Medulla oblongata (tissue), 1 donor: ENCODE measurements at regions not wholly inside any gene's neighbourhood (a gene's known extent, or its start where the extent isn't known, plus 50 kb on each side); places are given as distances from the start of the nearest gene placed in this dataset.
"Not testable (repeated sequence)": the region's sequence is repeated elsewhere in the genome, so short reads cannot be mapped to it uniquely, and the experiment has no call there.

Experiments
- DNase-seq: peaks from one replicate; pipeline ENCODE4 v3.0.0-alpha.2; 2015; ENCODE audit errors: extremely low spot score

- DNase-seq = no peak
Measured at GRCh38 chrX:51151734-51152133, 180.9 kb upstream of the NUDT10 start.

- DNase-seq = no peak
Measured at GRCh38 chrX:51155157-51155556, 177.5 kb upstream of the NUDT10 start.

- DNase-seq = no peak
Measured at GRCh38 chrX:51155566-51155965, 177.1 kb upstream of the NUDT10 start.

GRCh38 chrX:51158231-51158630 is 174.4 kb upstream of the NUDT10 start:
- DNase-seq = no peak

- DNase-seq = not testable (repeated sequence)
Measured at GRCh38 chrX:51159378-51159777, 173.2 kb upstream of the NUDT10 start.

- no peak for DNase-seq
Measured at GRCh38 chrX:51163730-51164129, 168.9 kb upstream of the NUDT10 start.

- not testable (repeated sequence) for DNase-seq
Measured at GRCh38 chrX:51178356-51178900, 154.2 kb upstream of the NUDT10 start.

GRCh38 chrX:51179805-51180204 is 152.8 kb upstream of the NUDT10 start:
- DNase-seq = not testable (repeated sequence)

GRCh38 chrX:51182545-51182944 is 150.1 kb upstream of the NUDT10 start:
- no peak for DNase-seq

GRCh38 chrX:51192104-51192503 is 140.5 kb upstream of the NUDT10 start:
- no peak for DNase-seq

GRCh38 chrX:51215266-51215665 is 117.4 kb upstream of the NUDT10 start:
- DNase-seq = no peak

- DNase-seq = no peak
Measured at GRCh38 chrX:51215856-51216255, 116.8 kb upstream of the NUDT10 start.

- DNase-seq = no peak
Measured at GRCh38 chrX:51242212-51242611, 90.4 kb upstream of the NUDT10 start.

GRCh38 chrX:51257490-51257889 is 75.1 kb upstream of the NUDT10 start:
- no peak for DNase-seq

GRCh38 chrX:51262271-51262670 is 70.4 kb upstream of the NUDT10 start:
- DNase-seq = not testable (repeated sequence)

- no peak for DNase-seq
Measured at GRCh38 chrX:51272638-51273037, 60.0 kb upstream of the NUDT10 start.

- no peak for DNase-seq
Measured at GRCh38 chrX:51281758-51282318, 50.8 kb upstream of the NUDT10 start.
